ENCODE measurements at regions not wholly inside any gene's neighbourhood (a gene's known extent, or its start where the extent isn't known, plus 50 kb on each side); places are given as distances from the start of the nearest gene placed in this dataset.
"Not testable (repeated sequence)": the region's sequence is repeated elsewhere in the genome, so short reads cannot be mapped to it uniquely, and the experiment has no call there.

DNA sequence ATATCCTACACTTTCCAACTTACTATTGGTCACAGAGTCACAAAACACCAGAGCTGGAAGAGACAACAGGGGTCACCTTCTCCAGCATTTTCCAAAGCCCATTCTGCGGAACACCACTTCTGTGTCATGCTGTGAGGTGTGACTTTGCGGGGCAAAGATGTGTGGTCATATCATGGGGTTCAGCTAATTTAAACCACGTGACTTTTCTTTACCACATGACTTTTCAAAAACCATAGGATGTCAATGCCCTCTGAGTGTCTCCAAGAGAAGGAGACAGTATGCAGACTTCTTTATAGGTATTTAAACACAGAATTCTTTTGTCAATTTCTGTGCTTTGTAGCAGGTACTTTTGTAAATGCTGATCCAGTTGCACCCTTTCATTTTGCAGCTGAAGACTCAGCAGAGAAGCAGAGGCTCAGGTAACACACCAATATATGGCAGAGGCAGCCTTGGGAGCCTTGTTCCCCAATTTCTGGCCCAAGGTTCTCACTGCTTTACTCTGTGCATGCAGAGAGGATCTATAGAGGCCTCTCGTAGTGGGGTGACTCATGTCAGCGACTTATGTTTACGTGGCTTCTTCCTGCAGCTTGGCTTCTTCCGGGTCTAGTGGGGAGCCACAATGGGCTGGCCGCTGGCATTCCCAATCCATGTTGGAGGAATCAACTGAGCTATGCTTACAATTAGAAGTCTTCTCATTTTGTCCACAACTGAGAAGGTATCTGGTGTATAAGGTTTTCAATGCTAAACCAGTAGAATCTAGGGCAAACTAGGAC is 104.0 kb upstream of the RHOBTB1 start:
- H3K4me3 ChIP-seq (replicated peaks; ENCODE audit: low read depth, low read length), result no peak overlapping the region
- TF ChIP-seq, protein P1, sequence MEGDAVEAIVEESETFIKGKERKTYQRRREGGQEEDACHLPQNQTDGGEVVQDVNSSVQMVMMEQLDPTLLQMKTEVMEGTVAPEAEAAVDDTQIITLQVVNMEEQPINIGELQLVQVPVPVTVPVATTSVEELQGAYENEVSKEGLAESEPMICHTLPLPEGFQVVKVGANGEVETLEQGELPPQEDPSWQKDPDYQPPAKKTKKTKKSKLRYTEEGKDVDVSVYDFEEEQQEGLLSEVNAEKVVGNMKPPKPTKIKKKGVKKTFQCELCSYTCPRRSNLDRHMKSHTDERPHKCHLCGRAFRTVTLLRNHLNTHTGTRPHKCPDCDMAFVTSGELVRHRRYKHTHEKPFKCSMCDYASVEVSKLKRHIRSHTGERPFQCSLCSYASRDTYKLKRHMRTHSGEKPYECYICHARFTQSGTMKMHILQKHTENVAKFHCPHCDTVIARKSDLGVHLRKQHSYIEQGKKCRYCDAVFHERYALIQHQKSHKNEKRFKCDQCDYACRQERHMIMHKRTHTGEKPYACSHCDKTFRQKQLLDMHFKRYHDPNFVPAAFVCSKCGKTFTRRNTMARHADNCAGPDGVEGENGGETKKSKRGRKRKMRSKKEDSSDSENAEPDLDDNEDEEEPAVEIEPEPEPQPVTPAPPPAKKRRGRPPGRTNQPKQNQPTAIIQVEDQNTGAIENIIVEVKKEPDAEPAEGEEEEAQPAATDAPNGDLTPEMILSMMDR (IDR thresholded peaks at IDR 0.05; ENCODE audit: low read length, missing control alignments), result no peak

DNA sequence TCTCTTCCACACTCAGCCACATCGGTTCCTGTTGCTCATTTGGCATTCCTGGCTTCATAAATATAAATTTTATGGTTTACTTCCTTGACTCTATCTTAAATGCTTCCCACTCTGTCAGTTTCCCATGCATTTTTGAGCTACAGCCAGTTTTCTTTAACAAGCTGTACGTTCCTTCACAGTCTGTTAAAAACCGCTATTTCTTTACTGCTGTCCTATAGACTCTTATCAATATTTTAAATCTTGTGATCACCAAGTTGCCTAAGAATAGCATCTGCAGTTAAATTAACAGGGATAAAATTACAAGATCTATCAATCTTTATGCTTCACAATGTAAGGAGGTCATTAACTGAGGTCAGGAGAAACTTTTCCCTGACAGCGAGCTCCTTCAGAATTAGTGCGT is 103.1 kb upstream of the RHOBTB1 start:
- TF ChIP-seq, protein P1 (IDR thresholded peaks at IDR 0.05; ENCODE audit: low read length, missing control alignments), result no peak
- peak; percentile 17 for DNase-seq (ENCODE audit: low read depth)
- H3K4me3 ChIP-seq (replicated peaks; ENCODE audit: low read depth, low read length), result no peak overlapping the region

More for the DNA sequence above, 104.0 kb upstream of the RHOBTB1 start:
- no peak for DNase-seq (ENCODE audit: low read depth)

DNA sequence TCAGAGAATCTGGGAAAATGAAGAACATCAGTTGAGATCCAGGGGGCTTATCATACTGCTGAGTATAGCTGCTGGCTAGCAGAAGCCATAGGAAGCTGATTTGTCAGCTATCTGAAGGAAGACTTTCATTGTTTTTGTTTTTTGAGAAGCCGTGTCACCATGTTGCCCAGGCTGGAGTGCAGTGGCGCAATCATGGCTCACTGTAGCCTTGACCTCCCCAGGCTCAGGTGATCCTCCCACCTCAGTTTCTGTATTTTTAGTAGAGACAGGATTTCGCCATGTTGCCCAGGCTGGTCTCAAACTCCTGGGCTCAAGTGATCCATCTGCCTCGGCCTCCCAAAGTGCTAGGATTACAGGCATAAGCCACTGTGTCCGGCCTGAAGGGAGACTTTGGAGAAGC is 101.5 kb upstream of the RHOBTB1 start:
- DNase-seq (ENCODE audit: low read depth); H3K4me3 ChIP-seq (replicated peaks; ENCODE audit: low read depth, low read length): not testable (repeated sequence)

DNA sequence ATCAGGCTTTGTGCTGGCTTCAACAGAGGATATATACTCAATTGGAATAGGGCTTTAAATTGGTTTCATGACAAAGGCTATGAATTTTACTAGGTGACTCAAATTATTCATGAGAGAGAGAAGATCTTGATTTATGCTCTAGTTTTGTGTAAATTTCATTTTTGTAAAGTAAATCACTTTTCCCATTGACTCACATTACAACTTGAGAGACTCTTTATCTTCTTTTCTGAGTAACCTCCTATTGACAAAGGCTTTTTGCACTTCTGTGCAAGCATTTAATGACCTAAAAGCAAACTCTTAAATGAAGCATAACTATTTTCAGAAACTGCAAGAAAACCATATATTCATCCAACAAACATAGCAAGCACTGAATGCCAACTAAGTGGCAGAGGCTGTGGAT is 98.5 kb upstream of the RHOBTB1 start:
- no peak for DNase-seq (ENCODE audit: low read depth)
- TF ChIP-seq, protein P1 (IDR thresholded peaks at IDR 0.05; ENCODE audit: low read length, missing control alignments), result no peak
- H3K4me3 ChIP-seq (replicated peaks; ENCODE audit: low read depth, low read length), result no peak overlapping the region

DNA sequence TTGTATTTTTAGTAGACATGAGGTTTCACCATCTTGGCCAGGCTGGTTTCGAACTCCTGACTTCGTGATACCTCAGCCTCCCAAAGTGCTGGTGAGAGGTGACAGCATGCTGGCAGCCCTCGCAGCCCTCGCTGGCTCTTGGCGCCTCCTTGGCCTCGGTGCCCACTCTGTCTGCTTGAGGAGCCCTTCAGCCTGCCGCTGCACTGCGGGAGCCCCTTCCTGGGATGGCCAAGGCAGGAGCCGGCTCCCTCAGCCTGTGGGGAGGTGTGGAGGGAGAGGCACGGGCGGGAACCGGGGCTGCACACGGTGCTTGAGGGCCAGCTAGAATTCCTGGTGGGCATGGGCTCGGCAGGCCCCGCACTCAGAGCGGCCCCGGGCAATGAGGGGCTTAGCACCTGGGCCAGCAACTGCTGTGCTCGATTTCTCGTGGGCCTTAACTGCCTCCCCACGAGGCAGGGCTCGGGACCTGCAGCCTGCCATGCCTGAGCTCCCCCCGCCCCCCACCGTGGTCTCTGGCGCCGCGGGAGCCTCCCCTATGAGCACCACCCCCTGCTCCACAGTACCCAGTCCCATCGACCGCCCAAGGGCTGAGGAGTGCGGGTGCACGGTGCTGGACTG is 96.5 kb upstream of the RHOBTB1 start:
- DNase-seq (ENCODE audit: low read depth), result no peak
- no peak overlapping the region for H3K4me3 ChIP-seq (replicated peaks; ENCODE audit: low read depth, low read length)
- TF ChIP-seq, protein P1 (IDR thresholded peaks at IDR 0.05; ENCODE audit: low read length, missing control alignments), result no peak

DNA sequence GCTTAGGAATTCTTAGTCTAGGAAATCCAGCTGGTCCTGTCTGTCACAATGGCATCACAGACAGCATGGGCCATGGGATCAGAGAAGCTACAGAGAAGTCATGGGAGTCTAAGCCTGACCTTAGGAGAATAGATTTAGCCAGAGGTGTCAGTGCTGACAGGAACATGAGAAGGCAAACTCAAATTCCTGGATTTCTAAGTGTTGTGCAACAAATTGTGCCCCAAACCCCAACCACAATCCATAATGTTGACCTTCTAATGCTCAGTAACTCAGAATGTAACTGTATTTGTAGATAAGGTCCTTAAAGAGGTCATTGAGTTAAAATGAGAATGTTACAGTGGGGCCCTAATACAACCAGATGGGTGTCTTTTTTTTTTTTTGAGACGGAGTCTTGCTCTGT is 95.9 kb upstream of the RHOBTB1 start:
- TF ChIP-seq, protein P1 (IDR thresholded peaks at IDR 0.05; ENCODE audit: low read length, missing control alignments), result no peak
- DNase-seq (ENCODE audit: low read depth), result no peak
- no peak overlapping the region for H3K4me3 ChIP-seq (replicated peaks; ENCODE audit: low read depth, low read length)

DNA sequence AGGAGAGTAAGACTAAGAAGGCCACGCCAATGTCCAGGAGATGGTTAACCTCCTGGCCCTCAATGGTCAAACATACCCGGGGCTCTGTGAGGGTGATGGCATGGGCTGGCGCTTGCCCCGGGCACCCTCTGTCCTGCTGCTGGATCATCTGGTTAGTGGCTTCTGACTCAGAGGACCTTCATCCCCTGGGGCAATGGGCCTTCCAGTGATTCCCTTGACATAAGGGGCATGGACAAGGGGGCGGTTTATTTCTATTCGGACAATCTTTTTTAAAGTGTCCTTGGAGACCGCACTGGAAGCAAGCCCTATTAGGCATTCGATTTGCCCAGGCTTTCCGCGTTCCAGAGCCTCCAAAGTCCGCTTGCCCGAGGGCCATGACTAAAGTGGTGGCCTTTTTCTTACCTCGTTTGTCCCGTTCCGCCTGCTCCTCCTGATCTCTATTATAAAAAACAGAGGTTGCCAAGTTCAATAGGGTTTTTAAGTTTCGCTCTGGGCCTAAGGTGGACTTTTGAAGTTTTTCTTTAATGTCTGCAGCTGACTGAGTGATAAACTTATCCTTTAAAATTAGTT is 93.4 kb upstream of the RHOBTB1 start:
- not testable (repeated sequence) for DNase-seq (ENCODE audit: low read depth)

DNA sequence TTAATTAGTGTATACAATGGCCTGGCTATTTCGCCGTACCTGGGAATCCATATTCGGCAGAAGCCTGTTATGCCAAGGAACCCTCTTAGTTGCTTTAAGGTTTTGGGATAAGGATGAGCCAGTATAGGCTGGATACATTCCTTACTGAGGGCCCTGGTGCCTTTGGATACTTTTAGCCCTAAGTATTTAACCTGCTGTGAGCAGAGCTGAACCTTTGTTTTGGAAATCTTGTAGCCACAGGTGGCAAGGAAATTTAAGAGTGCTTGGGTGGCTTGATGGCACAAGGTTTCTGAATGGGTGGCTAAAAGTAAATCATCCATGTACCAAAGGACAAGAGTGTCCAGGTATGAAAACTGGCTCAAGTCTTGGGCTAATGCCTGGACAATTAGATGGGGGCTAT is 92.2 kb upstream of the RHOBTB1 start:
- H3K4me3 ChIP-seq (replicated peaks; ENCODE audit: low read depth, low read length); DNase-seq (ENCODE audit: low read depth): not testable (repeated sequence)

More for the DNA sequence above, 93.4 kb upstream of the RHOBTB1 start:
- H3K4me3 ChIP-seq (replicated peaks; ENCODE audit: low read depth, low read length), result not testable (repeated sequence)

Measured in fibroblast of pulmonary artery (primary cell).